ENCODE measurements at regions not wholly inside any gene's neighbourhood (a gene's known extent, or its start where the extent isn't known, plus 50 kb on each side); places are given as distances from the start of the nearest gene placed in this dataset.

DNA sequence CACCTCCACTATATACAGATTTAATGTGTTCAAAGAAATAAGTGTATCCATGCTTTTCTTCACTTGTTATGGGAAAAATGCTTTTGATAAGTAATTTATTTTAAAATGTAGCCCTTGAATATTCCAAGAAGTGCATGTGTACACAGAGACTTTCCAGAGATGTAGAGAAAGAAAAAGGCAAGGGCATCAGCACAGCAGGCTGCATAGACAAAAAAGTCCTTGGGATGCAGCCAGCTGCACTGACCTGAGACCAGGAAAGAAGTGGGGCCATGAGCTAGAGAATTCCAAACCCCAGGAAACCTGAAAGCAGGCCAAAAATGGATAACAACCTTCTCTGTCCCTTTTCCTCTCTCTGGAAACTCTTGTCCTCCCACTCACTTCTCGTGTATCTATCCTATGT lies 51.6 kb upstream of the PRDM8 start:
- no peaks in the 10 kb centered on the region for H3K9me3 Mint-ChIP-seq
- H3K4me1 Mint-ChIP-seq (ENCODE audit: low read depth): peaks cover 24% of the 10 kb centered on the region
- no peak overlapping the region for H3K27ac Mint-ChIP-seq
- H3K36me3 Mint-ChIP-seq (ENCODE audit: low read depth): no peaks in the 10 kb centered on the region
- H3K4me3 Mint-ChIP-seq: no peak overlapping the region
- H3K27me3 Mint-ChIP-seq: no peaks in the 10 kb centered on the region

DNA sequence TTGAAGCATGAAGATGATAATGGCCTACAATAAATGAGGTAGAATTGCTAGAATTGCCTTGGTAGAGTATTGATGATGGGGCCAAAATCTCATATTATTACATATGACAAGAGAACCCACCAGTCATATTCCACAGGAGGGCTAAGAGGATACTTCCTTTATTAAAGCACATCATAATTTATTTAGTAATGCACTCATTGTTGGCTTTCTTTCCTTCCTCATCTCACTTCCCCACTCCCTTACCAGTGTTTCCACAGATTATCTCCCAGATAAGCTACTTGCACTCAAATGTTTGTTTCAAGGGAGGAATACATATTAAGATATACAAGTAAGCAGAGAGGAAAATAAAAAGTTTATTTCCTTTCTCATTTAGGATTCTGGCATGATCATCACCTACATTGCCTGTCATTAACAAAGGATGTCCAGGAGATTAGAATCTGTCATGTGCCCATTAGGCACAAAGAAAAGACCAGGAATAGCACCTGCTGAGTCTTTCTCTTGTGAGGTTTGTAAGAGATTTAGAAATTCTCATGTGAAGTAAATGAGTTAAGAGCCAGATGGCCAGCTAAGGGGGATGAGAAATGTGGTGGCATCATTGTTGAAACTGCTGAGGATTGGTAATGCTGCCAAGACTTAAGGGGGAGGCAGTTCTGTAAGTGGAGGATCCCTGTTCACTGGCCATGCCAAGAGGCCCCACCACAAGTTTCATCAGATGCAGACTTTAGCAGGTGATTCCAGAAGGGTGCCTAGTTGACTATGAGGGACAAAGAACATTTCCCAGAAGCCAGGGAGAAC lies 52.4 kb upstream of the PRDM8 start:
- peaks cover 31% of the 10 kb centered on the region for H3K4me1 Mint-ChIP-seq (ENCODE audit: low read depth)
- H3K36me3 Mint-ChIP-seq (ENCODE audit: low read depth): no peaks in the 10 kb centered on the region
- H3K27ac Mint-ChIP-seq: no peak overlapping the region
- no peaks in the 10 kb centered on the region for H3K27me3 Mint-ChIP-seq
- H3K4me3 Mint-ChIP-seq: no peak overlapping the region
- H3K9me3 Mint-ChIP-seq: no peaks in the 10 kb centered on the region

DNA sequence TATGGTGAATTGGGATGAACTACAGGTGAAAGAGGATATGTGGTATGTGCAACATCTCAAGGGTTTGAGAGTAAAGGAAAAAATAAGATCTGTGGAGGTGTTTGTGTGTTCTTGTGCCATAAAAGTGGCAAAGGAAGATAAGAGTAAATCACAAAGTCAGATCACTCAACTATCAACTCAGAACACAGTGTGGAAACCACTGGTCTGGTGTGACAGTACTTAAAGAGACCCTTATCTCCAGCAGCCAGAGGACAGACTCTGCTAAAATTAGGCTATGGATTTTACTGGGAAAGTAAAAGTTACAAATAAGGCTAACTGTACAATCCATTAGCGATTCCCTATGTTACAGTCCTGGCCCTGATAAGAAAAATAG lies 54.0 kb upstream of the PRDM8 start:
- Mint-ChIP-seq H3K36me3 (ENCODE audit: low read depth) (no peaks in the 10 kb centered on the region), H3K4me3 (no peak overlapping the region), H3K4me1 (ENCODE audit: low read depth) (peaks cover 47% of the 10 kb centered on the region), H3K9me3 (no peaks in the 10 kb centered on the region), H3K27me3 (no peaks in the 10 kb centered on the region), H3K27ac (no peak overlapping the region)

DNA sequence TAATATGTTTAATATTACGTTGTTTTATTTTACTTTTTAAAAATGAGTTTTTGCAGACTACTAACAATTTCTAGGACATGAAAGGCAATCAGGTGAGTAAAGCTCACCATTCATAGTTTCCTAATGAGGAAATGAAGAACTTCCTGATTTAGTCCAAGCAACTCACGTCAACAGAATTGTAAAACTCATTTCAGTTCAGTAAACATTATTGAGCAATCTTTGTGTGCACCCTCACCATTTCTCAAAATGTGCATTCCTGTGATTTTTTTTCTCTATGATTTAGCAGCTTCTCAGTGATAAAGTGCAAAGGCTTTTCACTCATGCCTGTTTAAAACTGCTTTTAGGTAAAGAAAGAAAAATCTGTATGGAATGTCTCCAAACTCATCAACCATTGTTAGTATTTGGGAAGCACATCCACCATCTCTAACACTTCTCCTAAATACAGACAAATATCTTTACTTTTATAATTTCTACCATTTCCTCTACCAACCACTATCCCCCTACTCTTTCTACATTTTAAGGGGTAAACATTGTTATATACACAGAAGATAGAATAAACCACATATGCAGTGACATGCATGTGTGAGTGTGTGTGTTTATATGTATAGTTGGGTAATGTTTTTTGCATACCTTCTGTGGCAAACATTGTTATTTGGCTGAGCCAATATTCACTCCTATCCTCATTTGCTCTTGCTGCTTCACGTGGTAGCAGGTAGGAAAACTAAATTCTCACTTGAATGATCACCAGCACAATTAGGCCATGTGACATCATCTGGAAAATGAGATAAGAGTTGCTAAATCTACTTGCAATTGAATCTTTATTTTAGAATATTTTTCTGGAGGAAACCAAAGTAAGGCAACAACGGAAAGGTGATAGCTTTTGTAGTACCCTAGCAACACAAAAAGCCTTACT lies 54.7 kb upstream of the PRDM8 start:
- Mint-ChIP-seq H3K4me1 (ENCODE audit: low read depth) (peaks cover 53% of the 10 kb centered on the region), H3K9me3 (no peaks in the 10 kb centered on the region), H3K27me3 (no peaks in the 10 kb centered on the region), H3K36me3 (ENCODE audit: low read depth) (no peaks in the 10 kb centered on the region), H3K4me3 (no peak overlapping the region), H3K27ac (no peak overlapping the region)

DNA sequence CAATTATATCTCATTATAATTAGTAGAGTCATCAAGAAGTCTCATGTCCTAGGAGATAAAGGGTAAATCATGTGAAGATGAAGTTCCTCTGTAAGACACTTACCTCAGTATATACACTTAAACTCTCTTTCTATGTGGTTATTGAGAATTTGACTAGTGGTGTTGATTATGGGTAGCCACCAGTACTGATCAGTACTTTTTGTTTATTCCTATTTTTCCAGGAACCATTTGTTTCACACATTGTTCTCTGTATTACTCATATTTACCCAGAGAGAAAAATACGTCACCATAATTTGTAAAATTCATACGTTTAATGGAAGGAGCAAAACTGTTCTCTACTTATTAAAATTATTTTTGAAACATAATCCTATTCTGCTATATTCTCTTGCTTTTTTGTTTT lies 55.8 kb upstream of the PRDM8 start:
- no peak overlapping the region for H3K4me3 Mint-ChIP-seq
- no peaks in the 10 kb centered on the region for H3K9me3 Mint-ChIP-seq
- no peaks in the 10 kb centered on the region for H3K36me3 Mint-ChIP-seq (ENCODE audit: low read depth)
- H3K4me1 Mint-ChIP-seq (ENCODE audit: low read depth): peaks cover 57% of the 10 kb centered on the region
- H3K27me3 Mint-ChIP-seq: no peaks in the 10 kb centered on the region
- no peak overlapping the region for H3K27ac Mint-ChIP-seq

DNA sequence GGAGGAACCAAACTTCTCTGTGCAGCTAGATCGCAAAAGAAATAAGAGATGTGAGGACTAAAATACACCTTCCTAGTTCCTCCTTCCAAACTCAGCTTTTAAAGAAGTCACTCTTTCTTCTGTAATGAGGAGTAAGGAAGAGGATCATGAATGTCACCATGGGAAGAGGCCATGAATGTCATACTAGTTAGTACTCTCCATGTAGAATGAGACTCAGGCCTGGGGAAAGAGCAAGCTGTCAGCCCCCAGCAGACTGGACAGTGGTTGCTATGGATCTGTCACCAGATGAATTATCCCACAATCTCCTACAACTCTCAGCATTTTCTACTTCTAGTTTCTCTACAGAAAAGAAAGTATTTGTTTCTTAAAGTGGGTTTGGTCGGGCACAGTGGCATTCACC lies 57.1 kb upstream of the PRDM8 start:
- H3K27ac Mint-ChIP-seq: peak overlapping the region; percentile 67
- no peak overlapping the region for H3K4me3 Mint-ChIP-seq
- H3K27me3 Mint-ChIP-seq: no peaks in the 10 kb centered on the region
- H3K4me1 Mint-ChIP-seq (ENCODE audit: low read depth): peaks cover 61% of the 10 kb centered on the region
- H3K9me3 Mint-ChIP-seq: no peaks in the 10 kb centered on the region
- no peaks in the 10 kb centered on the region for H3K36me3 Mint-ChIP-seq (ENCODE audit: low read depth)

DNA sequence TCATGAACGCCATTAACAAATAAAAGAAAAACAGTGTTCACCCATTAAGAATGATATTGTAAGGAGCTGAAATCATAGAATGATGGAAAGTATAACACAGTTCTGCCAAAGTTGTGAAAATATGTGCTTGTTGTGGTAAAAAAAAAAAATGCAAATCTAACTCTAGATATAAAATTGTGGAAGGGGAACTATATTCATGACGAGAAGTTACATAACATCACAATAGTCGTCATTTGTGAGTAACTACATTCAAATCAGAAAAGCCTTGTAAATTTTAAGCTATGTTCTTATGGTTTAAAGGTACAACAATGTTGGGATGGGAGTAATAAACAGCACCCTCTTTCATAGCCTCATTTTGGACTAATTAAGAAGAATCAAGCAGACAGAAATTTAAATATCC lies 57.6 kb upstream of the PRDM8 start:
- Mint-ChIP-seq H3K36me3 (ENCODE audit: low read depth) (no peaks in the 10 kb centered on the region), H3K4me3 (no peak overlapping the region), H3K27ac (peak overlapping the region; percentile 59), H3K27me3 (no peaks in the 10 kb centered on the region), H3K9me3 (no peaks in the 10 kb centered on the region), H3K4me1 (ENCODE audit: low read depth) (peaks cover 64% of the 10 kb centered on the region)

DNA sequence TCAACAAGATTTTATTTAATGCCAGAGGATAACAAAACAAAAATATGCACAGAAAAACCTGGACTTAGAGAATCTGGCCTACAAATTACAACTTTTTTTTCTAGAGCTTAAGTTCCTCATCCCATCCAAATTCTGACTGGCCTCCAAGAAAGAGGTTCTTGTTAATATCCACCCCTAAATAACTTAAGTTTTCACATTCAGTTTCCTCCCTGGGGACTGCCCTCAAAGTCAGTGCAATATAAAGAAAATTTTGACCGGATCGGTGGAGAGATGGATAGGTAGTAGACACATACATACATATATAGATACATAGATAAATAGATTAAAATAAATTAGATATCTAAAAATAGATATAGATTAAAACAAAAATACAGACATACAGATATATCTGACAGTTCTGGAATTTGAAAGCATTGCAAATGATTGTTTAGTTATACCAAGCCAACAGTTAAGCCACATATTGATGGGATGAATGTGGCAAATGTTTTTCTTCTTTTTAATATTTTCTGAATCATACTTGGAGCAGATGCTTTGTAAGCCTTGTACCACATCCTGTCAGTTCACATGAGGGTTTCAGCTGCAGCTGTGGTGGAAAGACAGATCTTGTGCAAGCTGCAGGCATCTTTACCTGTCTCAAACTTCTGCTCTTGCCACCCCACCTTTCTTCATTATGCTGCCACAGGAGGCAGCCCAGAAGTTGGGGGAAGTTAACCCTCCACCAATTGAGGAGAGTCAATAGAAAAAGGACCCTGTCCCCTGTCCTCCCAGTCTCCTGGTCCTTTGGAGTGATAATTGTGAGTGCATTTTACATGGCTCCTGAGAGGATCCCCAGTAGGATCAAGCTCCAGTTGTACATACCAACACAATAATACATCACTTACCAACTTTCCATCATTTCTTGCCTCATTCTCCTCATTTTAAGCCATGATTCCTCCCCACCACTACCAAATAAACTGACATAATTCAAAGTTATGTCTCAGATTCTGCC lies 58.5 kb upstream of the PRDM8 start:
- Mint-ChIP-seq H3K36me3 (ENCODE audit: low read depth) (no peaks in the 10 kb centered on the region), H3K27me3 (no peaks in the 10 kb centered on the region), H3K27ac (peak overlapping the region; percentile 81), H3K9me3 (no peaks in the 10 kb centered on the region), H3K4me1 (ENCODE audit: low read depth) (peaks cover 64% of the 10 kb centered on the region), H3K4me3 (peak overlapping the region; percentile 4)

DNA sequence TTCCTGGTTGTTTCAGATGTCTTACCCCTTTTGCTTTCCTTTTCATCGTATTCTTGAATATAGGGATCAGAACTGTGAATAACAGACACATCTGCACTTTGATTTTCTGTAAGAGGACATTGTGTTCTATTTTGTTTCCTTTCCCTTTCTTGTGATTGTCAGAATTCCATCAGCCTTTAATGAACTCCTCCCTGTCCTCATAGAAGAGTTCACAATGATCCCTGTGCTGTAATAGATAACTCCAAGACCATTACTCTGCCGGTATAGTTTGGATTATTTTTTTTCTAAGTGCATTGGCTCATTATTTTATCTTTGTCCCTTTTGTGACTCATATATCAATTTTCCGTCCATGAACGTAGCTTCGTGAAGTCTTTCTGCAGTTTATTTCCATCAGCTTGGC lies 59.7 kb upstream of the PRDM8 start:
- H3K9me3 Mint-ChIP-seq: no peaks in the 10 kb centered on the region
- H3K36me3 Mint-ChIP-seq (ENCODE audit: low read depth): no peaks in the 10 kb centered on the region
- H3K27ac Mint-ChIP-seq: peak overlapping the region; percentile 81
- H3K4me1 Mint-ChIP-seq (ENCODE audit: low read depth): peaks cover 56% of the 10 kb centered on the region
- peak overlapping the region; percentile 4 for H3K4me3 Mint-ChIP-seq
- H3K27me3 Mint-ChIP-seq: no peaks in the 10 kb centered on the region

DNA sequence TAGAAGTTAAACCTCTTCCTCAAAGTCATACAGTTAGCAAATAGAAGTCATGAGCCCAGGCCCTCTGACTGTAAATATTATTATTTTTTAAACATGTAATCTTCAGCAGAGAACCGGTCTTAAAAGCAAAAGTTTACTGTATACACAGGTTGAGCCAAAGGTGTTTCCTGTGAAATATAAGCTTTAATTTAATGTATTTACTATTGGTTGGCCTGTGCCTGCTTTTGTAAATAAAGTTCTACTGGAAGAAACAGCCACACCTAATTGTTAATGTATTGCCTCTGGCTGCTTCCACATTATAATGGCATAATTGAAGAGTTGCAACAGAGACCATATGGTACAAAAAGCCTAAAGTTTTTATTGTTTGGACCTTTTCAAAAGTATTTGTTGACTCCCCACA lies 61.0 kb upstream of the PRDM8 start:
- Mint-ChIP-seq H3K4me3 (no peak overlapping the region), H3K9me3 (no peaks in the 10 kb centered on the region), H3K27ac (no peak overlapping the region), H3K27me3 (no peaks in the 10 kb centered on the region), H3K4me1 (ENCODE audit: low read depth) (peaks cover 44% of the 10 kb centered on the region), H3K36me3 (ENCODE audit: low read depth) (no peaks in the 10 kb centered on the region)

DNA sequence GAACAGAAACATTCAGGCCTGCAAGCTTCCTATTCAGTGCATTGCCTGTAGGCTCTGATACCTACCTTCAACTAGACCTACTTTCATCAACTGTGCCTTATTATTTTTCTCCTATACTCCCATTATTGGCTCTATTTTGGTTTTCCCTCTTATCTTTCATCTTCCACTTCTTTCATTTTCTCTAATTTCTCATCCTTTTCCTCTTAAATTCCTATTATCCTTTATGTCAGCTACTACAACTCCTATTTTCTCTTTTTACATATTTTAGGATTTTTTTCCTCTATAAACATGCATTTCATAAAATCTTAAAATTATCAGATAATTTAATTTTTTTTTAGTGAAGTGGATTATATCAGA lies 61.6 kb upstream of the PRDM8 start:
- H3K27me3 Mint-ChIP-seq: no peaks in the 10 kb centered on the region
- no peaks in the 10 kb centered on the region for H3K36me3 Mint-ChIP-seq (ENCODE audit: low read depth)
- H3K9me3 Mint-ChIP-seq: no peaks in the 10 kb centered on the region
- peaks cover 40% of the 10 kb centered on the region for H3K4me1 Mint-ChIP-seq (ENCODE audit: low read depth)
- no peak overlapping the region for H3K4me3 Mint-ChIP-seq
- no peak overlapping the region for H3K27ac Mint-ChIP-seq

DNA sequence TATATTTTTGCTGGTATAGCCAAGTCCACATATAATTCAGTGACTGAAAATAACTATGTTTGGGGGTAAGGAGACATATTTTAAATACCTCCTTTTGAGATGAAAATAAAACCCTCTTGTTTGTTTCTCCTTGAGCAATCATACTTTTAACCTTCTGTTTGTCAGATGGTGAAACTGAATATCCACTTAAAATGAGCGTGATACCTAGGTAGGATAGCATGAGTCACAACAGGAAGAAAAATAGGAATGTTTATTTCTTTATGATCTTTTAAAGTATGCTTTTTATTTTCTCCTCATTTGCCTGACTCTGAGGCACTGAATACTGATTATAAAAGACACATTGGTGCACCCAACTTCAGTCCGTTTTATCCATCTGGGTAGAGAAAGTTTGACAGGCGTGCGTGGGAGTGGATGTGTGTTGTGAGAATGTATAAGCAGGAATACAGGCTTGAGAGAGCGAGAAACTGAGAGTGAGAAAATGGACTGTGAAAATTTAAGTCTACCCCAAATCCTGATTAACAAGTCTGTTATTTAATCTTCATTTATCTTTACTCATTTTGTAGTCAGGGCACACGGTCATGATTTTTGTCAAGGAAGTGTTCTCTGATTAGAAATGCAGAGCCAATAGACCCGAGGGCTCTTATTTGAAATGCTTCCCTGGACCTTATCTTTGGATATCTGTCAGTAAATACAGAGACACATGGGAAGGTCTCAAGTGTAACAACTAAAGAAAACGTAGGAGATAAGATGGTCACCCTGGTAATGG lies 62.1 kb upstream of the ANTXR2 start:
- Mint-ChIP-seq H3K27ac (no peak overlapping the region), H3K4me1 (ENCODE audit: low read depth) (peaks cover 36% of the 10 kb centered on the region), H3K4me3 (no peak overlapping the region), H3K27me3 (no peaks in the 10 kb centered on the region), H3K36me3 (ENCODE audit: low read depth) (no peaks in the 10 kb centered on the region), H3K9me3 (no peaks in the 10 kb centered on the region)

DNA sequence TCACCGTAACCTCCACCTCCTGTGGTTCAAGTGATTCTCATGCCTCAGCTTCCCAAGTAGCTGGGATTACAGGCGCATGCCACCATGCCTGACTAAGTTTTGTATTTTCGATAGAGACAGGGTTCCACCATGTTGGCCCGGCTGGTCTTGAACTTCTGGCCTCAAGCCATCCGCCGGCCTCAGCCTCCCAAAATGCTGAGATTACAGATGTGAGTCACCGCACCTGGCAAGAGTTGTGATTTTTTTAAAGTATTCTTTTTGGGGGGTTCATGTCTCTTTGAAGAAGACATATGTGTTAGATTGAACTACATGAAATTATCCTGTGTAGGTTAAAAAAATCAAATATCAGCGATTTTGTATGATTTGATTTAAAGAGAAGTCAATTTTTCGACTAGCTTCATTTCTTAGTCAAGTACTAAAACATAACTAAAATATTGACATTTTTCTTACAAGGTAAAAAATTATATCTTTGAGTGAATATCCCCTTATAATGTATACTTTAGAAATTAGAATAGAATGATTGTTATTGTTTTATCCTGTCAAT lies 60.3 kb upstream of the ANTXR2 start:
- Mint-ChIP-seq H3K36me3 (ENCODE audit: low read depth) (no peaks in the 10 kb centered on the region), H3K27me3 (no peaks in the 10 kb centered on the region), H3K4me3 (no peak overlapping the region), H3K9me3 (no peaks in the 10 kb centered on the region), H3K4me1 (ENCODE audit: low read depth) (peaks cover 34% of the 10 kb centered on the region), H3K27ac (no peak overlapping the region)

DNA sequence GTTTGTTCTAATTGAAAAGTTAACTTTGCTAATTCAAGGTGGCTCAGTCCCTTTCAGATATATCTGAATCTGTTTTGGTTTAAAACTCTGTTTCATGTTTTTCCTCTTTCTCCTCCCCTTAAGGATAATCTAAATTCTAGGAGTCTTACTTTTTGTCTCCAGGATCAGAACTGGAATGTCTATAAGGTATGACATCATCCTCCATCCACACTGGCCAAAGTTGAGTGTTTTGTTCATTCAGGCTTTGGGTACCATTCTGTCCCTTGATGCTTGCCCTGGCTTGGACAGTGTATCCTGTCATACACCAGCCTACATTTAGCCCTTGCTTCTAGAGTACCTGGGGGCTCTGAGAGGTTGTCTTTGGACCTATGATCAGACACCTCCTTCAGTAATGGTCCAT lies 56.8 kb upstream of the ANTXR2 start:
- Mint-ChIP-seq H3K9me3 (no peaks in the 10 kb centered on the region), H3K4me1 (ENCODE audit: low read depth) (peaks cover 50% of the 10 kb centered on the region), H3K27me3 (no peaks in the 10 kb centered on the region), H3K27ac (no peak overlapping the region), H3K36me3 (ENCODE audit: low read depth) (no peaks in the 10 kb centered on the region), H3K4me3 (no peak overlapping the region)
